Prostate gland (tissue), 2 donors: ENCODE measurements at regions not wholly inside any gene's neighbourhood (a gene's known extent, or its start where the extent isn't known, plus 50 kb on each side); places are given as distances from the start of the nearest gene placed in this dataset.

Experiments used
- DNase-seq: peaks from one replicate; pipeline ENCODE4 v3.0.0-alpha.2; 2019; ENCODE audit warnings: low spot score
- H3K27ac ChIP-seq, 2 donors: fragments of 200-600 bp; sonication (generic); 2 replicates each; pipeline ENCODE4 v1.5.1; 2017 to 2019
- H3K27me3 ChIP-seq: fragments of 200-600 bp; sonication (generic); replicated peaks from 2 replicates; pipeline ENCODE4 v1.5.1; 2019; ENCODE audit not compliant: insufficient read depth
- H3K36me3 ChIP-seq, 2 donors: fragments of 200-600 bp; sonication (generic); 1 replicate in 1 of 2; 2 replicates in 1 of 2; pipeline versions ENCODE4 v1.5.1 to v1.8.1; 2017 to 2019
- H3K4me1 ChIP-seq: fragments of 200-600 bp; sonication (generic); replicated peaks from 2 replicates; pipeline ENCODE4 v1.5.1; 2019
- H3K4me3 ChIP-seq, 2 donors: fragments of 200-600 bp; sonication (generic); 2 replicates each; pipeline ENCODE4 v1.5.1; 2017 to 2019
- H3K9me3 ChIP-seq: fragments of 200-600 bp; sonication (generic); 2 replicates; pipeline ENCODE4 v1.5.1; 2017
- POLR2A ChIP-seq: fragments of 450-650 bp; IDR thresholded peaks from one replicate; pipeline ENCODE4 v1.6.1; 2016; ENCODE audit warnings: antibody characterized with exemption, mild to moderate bottlenecking
- POLR2AphosphoS5 ChIP-seq: sonication (generic); formaldehyde crosslinking; IDR thresholded peaks from one replicate; pipeline ENCODE4 v1.6.1; 2017; ENCODE audit warnings: antibody characterized with exemption
- WGBS: methylation state at CpG from one replicate; pipeline ENCODE4 v1.1.5; 2018; 5-methylcytosine and 5-hydroxymethylcytosine counted together
- intact Hi-C: fragments of 100-400 bp; cut with DNase I; formaldehyde crosslinking; loops from one replicate; pipeline ENCODE4 v1.14.2; 2022
- TF ChIP-seq, protein P1 (sequence below), 4 experiments: fragments of 200-600 bp in 2 of 4; fragments of 450-650 bp in 2 of 4; sonication (generic) in 2 of 4; IDR thresholded peaks; 1 replicate in 3 of 4; 2 replicates in 1 of 4; pipeline ENCODE4 v1.5.1; 2016 to 2019; ENCODE audit warnings: antibody characterized with exemption in 4 of 4, mild to moderate bottlenecking in 2 of 4, moderate library complexity in 2 of 4

DNA sequence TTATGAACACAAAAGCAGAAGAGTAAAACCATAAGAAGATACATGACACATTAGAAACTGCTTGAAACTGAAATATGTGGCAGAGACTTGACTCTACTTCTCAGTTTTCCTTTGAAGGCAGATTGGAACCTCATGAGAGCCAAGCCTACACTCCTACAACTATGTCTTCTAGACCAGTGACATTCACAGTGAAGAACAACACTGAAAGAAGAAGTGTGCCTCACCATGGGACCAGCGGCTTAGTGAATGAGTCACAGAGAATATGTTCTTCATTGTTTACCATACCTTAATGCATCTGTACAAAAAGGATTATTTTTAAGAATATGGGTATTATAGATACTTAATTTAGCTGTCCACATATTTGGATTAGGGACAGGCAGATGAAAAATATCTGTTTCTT is 248.3 kb downstream of the CDC14C start:
- no peaks in the 10 kb centered on the region for H3K36me3 ChIP-seq
- TF ChIP-seq POLR2A (no peak), POLR2AphosphoS5 (no peak)
- TF ChIP-seq, protein P1, sequence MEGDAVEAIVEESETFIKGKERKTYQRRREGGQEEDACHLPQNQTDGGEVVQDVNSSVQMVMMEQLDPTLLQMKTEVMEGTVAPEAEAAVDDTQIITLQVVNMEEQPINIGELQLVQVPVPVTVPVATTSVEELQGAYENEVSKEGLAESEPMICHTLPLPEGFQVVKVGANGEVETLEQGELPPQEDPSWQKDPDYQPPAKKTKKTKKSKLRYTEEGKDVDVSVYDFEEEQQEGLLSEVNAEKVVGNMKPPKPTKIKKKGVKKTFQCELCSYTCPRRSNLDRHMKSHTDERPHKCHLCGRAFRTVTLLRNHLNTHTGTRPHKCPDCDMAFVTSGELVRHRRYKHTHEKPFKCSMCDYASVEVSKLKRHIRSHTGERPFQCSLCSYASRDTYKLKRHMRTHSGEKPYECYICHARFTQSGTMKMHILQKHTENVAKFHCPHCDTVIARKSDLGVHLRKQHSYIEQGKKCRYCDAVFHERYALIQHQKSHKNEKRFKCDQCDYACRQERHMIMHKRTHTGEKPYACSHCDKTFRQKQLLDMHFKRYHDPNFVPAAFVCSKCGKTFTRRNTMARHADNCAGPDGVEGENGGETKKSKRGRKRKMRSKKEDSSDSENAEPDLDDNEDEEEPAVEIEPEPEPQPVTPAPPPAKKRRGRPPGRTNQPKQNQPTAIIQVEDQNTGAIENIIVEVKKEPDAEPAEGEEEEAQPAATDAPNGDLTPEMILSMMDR (IDR thresholded peaks at IDR 0.05), result no peak
- no peak for DNase-seq
- WGBS, result 91% methylated on average over 1 of the region's 1 CpG
- H3K27me3 ChIP-seq, result no peaks in the 10 kb centered on the region
- H3K9me3 ChIP-seq, result no peaks in the 10 kb centered on the region
- H3K4me3 ChIP-seq, result no peak overlapping the region
- no peaks in the 10 kb centered on the region for H3K4me1 ChIP-seq
- H3K27ac ChIP-seq, result no peak overlapping the region
- intact Hi-C loops, result no loop called here

DNA sequence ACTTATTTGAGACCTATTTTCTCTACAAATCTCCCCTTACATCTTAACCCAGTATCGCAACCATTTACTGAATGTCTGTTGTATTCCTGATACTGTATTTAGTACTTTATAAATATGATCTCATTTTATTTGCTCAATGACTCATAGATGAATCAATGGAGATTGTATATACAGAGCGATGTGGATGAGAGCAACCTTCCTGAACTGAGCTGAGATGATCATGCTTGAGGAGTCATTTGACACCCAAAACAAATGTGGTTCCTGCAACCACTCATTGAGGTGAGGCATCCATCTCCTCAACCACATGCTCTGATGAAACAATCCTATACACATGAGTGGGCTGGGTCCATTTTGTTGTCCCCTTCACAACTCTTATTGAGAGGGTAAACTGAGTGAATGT is 250.0 kb downstream of the CDC14C start:
- WGBS, result 76% methylated on average over 2 of the region's 2 CpGs
- H3K9me3 ChIP-seq, result no peaks in the 10 kb centered on the region
- H3K4me3 ChIP-seq, result no peak overlapping the region
- intact Hi-C loops, result no loop called here
- TF ChIP-seq POLR2A, result no peak
- H3K36me3 ChIP-seq, result no peaks in the 10 kb centered on the region
- no peaks in the 10 kb centered on the region for H3K27me3 ChIP-seq
- H3K27ac ChIP-seq, result no peak overlapping the region
- H3K4me1 ChIP-seq, result no peaks in the 10 kb centered on the region
- no peak for DNase-seq

DNA sequence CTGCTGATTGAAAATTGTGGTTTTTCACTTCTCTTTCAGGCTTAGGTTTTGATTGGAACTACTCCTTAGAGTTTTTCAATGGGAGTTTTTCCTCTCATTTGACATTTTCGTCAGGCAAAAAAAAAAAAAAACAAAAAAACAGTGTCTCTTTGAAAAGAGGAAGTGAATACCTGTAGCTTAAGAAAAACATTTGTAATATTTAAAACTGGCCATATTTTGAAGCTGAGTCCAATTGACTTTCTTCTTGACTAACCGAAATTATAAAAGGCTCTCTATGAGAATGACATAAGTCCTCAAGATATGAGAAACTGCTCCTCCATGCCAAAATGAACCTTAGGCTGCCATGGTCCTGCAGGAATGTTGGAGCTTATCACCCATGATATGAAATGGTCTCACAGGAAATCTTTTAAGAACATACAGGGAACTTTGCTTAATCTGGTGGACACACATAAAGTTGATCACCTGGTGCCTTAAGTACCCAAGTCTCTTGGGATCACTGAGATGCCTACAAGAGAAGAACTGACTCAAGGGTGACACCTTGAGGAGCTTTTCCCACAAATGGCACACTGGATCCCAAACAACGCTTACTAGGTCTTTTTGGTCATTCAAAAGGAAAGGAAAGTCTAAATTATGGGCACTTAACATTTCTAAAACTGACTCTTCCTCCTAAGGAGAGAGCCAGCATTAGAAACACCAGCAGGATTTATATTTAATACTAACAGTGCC is 263.4 kb downstream of the CDC14C start:
- 86% methylated on average over 3 of the region's 3 CpGs for WGBS
- Histone ChIP-seq H3K4me1 (no peaks in the 10 kb centered on the region), H3K9me3 (no peaks in the 10 kb centered on the region), H3K4me3 (no peak overlapping the region), H3K27me3 (no peaks in the 10 kb centered on the region), H3K36me3 (no peaks in the 10 kb centered on the region), H3K27ac (no peak overlapping the region)
- intact Hi-C loops, result no loop called here
- no peak for TF ChIP-seq POLR2AphosphoS5
- TF ChIP-seq POLR2A, result no peak
- TF ChIP-seq, protein P1 (IDR thresholded peaks at IDR 0.05), result no peak
- no peak for DNase-seq

DNA sequence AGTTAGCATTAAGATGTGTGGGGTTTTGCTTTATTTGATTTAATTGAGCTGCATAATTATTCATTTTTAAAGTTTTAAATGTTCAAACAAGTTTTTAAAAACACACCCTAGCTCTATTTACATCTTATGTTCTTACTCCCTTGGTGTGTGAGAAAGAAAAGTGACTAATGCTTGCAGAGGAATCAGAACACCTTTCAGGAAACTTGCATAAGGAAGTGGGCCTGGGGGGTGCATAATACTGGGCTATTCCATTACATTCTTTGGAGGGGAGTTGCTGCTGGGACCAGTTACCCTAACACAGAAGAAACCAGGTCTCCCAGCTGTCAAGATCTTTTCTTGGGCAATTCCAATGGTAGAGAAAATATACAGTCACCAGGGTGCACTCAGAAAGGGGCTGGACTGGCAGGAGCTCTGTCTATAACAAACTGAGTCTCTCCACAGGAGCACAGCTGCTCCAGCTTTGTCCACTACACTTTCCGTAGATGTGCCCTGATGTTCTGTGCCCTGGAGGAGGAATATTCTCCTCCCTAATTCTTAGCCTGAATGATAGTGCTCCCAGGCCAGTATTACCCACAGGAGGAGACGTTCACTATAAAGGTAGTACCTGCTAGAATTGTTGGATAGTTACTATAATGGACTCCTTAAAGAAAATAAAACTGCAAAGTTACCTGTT is 304.2 kb downstream of the CDC14C start:
- WGBS, result 54% methylated on average over 2 of the region's 2 CpGs
- no peak for DNase-seq
- no peaks in the 10 kb centered on the region for H3K4me1 ChIP-seq
- H3K27me3 ChIP-seq, result no peaks in the 10 kb centered on the region
- no peak overlapping the region for H3K27ac ChIP-seq
- no peak overlapping the region for H3K4me3 ChIP-seq
- no peaks in the 10 kb centered on the region for H3K36me3 ChIP-seq
- TF ChIP-seq POLR2A (no peak), POLR2AphosphoS5 (no peak)
- TF ChIP-seq, protein P1 (IDR thresholded peaks at IDR 0.05), result no peak
- H3K9me3 ChIP-seq, result no peaks in the 10 kb centered on the region
- intact Hi-C loops, result no loop called here

DNA sequence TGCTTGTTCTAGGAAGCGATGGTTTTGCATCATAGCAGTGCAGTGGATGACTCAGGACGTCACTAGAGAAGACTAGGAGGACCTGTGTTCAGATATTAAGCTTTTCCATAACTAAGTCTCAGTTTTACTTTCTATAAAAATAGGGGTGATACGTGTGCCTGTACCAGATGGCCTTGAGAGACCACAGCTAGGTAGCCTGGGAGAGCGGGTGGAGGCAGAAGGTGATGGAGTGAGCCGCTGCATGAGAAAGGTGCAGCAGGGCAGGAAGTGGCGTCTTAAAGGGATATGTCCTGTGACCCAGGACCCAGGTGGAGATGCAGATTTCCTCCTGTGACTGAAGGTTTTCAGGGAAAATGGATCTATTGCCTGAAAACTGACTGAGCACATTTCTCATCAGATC is 304.9 kb downstream of the CDC14C start:
- H3K27me3 ChIP-seq, result no peaks in the 10 kb centered on the region
- no peaks in the 10 kb centered on the region for H3K36me3 ChIP-seq
- DNase-seq, result no peak
- intact Hi-C loops, result no loop called here
- H3K9me3 ChIP-seq, result no peaks in the 10 kb centered on the region
- no peak overlapping the region for H3K4me3 ChIP-seq
- TF ChIP-seq POLR2A, result no peak
- TF ChIP-seq, protein P1 (IDR thresholded peaks at IDR 0.05), result no peak
- TF ChIP-seq POLR2AphosphoS5, result no peak
- H3K27ac ChIP-seq, result no peak overlapping the region
- 73% methylated on average over 6 of the region's 6 CpGs for WGBS
- no peaks in the 10 kb centered on the region for H3K4me1 ChIP-seq
